SK-N-SH (cell line): ENCODE measurements at regions not wholly inside any gene's neighbourhood (a gene's known extent, or its start where the extent isn't known, plus 50 kb on each side); places are given as distances from the start of the nearest gene placed in this dataset.

ENCODE experiments used
- CTCF ChIA-PET: fragments of 300-600, 350-600 bp; formaldehyde crosslinking; extraction: SDS; loops from one replicate; lab custom pipeline; 2021; lab: Yijun Ruan, JAX
- POLR2A ChIA-PET: fragments of 350-600 bp; sonication (Branson Sonifier 250); formaldehyde crosslinking; extraction: SDS; loops from one replicate; lab custom pipeline; 2020; ENCODE audit warnings: antibody characterized with exemption, inconsistent platforms; lab: Yijun Ruan, JAX
- DNase-seq: peaks from one replicate; pipeline ENCODE4 v3.0.0; 2012
- H2AFZ ChIP-seq: fragments of 200-600 bp; sonication (generic); 2 replicates; pipeline ENCODE4 v1.8.1; 2016; ENCODE audit warnings: antibody characterized with exemption, mild to moderate bottlenecking, low read depth
- H3F3A ChIP-seq: fragments of 200-600 bp; sonication (generic); replicated peaks from 2 replicates; pipeline ENCODE3; 2016; ENCODE audit warnings: antibody characterized with exemption, mild to moderate bottlenecking; ENCODE audit not compliant: insufficient read depth
- H3K27ac ChIP-seq, 2 experiments: fragments of 200-500 bp in 1 of 2; fragments of 200-600 bp in 1 of 2; sonication (Bioruptor generic) in 1 of 2; sonication (generic), shearing (Covaris generic) in 1 of 2; 2 replicates each; pipeline versions ENCODE4 v1.5.1 to v1.6.1; 2014 to 2016; ENCODE audit warnings: low read depth in 2 of 2, inconsistent platforms in 1 of 2, low read length in 1 of 2, mild to moderate bottlenecking in 1 of 2, mixed read lengths in 1 of 2
- H3K27me3 ChIP-seq: fragments of 200-600 bp; sonication (generic), shearing (Covaris generic); 2 replicates; pipeline ENCODE4 v1.6.1; 2016; ENCODE audit warnings: mixed run types; ENCODE audit not compliant: insufficient read depth
- H3K36me3 ChIP-seq, 2 experiments: fragments of 200-500 bp in 1 of 2; fragments of 200-600 bp in 1 of 2; sonication (Bioruptor generic) in 1 of 2; sonication (generic) in 1 of 2; replicated peaks in 1 of 2; 2 replicates each; pipeline versions ENCODE3 to v1.5.1; 2014 to 2016; ENCODE audit warnings: low read length in 1 of 2, mild to moderate bottlenecking in 1 of 2; ENCODE audit not compliant: insufficient read depth in 2 of 2, control insufficient read depth in 1 of 2
- H3K4me1 ChIP-seq, 2 experiments: fragments of 200-500 bp in 1 of 2; fragments of 200-600 bp in 1 of 2; sonication (Bioruptor generic) in 1 of 2; sonication (generic), shearing (Covaris generic) in 1 of 2; 2 replicates each; pipeline versions ENCODE4 v1.5.1 to v1.6.1; 2014 to 2016; ENCODE audit warnings: low read depth in 1 of 2, low read length in 1 of 2, mixed run types in 1 of 2; ENCODE audit not compliant: insufficient read depth in 2 of 2, control insufficient read depth in 1 of 2
- H3K4me2 ChIP-seq: fragments of 200-600 bp; sonication (generic), shearing (Covaris generic); 2 replicates; pipeline ENCODE4 v1.6.1; 2017; ENCODE audit warnings: mixed run types
- H3K4me3 ChIP-seq, 2 experiments: fragments of 200-500 bp in 1 of 2; fragments of 200-600 bp in 1 of 2; sonication (Bioruptor generic) in 1 of 2; sonication (generic), shearing (Covaris generic) in 1 of 2; 2 replicates each; pipeline versions ENCODE4 v1.5.1 to v1.8.1; 2014 to 2016; ENCODE audit warnings: low read depth in 2 of 2, inconsistent platforms in 1 of 2, low read length in 1 of 2, mild to moderate bottlenecking in 1 of 2, mixed read lengths in 1 of 2, moderate library complexity in 1 of 2
- H3K79me2 ChIP-seq: fragments of 200-600 bp; sonication (generic); 2 replicates; pipeline ENCODE4 v1.8.1; 2017; ENCODE audit warnings: mild to moderate bottlenecking; ENCODE audit not compliant: insufficient read depth
- H3K9ac ChIP-seq: fragments of 200-600 bp; sonication (generic); 2 replicates; pipeline ENCODE4 v1.6.1; 2017; ENCODE audit warnings: mixed run types
- H3K9me2 ChIP-seq: fragments of 200-600 bp; sonication (generic); 2 replicates; pipeline ENCODE4 v1.6.1; 2017; ENCODE audit warnings: mixed run types
- H3K9me3 ChIP-seq: fragments of 200-600 bp; sonication (generic); 2 replicates; pipeline ENCODE4 v1.6.1; 2017; ENCODE audit warnings: mixed run types, mild to moderate bottlenecking, moderate library complexity
- H4K20me1 ChIP-seq: fragments of 200-600 bp; sonication (generic); 2 replicates; pipeline ENCODE4 v1.6.1; 2017; ENCODE audit warnings: mild to moderate bottlenecking, mixed run types; ENCODE audit not compliant: insufficient read depth
- CHD2 ChIP-seq: fragments of 150-350 bp; IDR thresholded peaks from 2 replicates; pipeline ENCODE4 v1.6.1; 2018; ENCODE audit warnings: low read length; ENCODE audit not compliant: partially characterized antibody
- CTCF ChIP-seq: fragments of 200-600 bp; sonication (generic); IDR thresholded peaks from 2 replicates; pipeline ENCODE4 v1.6.1; 2017; ENCODE audit warnings: antibody characterized with exemption, mild to moderate bottlenecking, moderate library complexity
- ELF1 ChIP-seq: IDR thresholded peaks from 2 replicates; pipeline ENCODE4 v1.4.0; 2012
- GABPA ChIP-seq: IDR thresholded peaks from 2 replicates; pipeline ENCODE4 v1.4.0; 2012; ENCODE audit warnings: low read depth, mild to moderate bottlenecking
- GATA2 ChIP-seq: sonication (generic); formaldehyde crosslinking; IDR thresholded peaks from 2 replicates; pipeline ENCODE4 v1.5.0; 2020; ENCODE audit warnings: mild to moderate bottlenecking, missing genetic modification reagents
- JUND ChIP-seq: IDR thresholded peaks from 2 replicates; pipeline ENCODE4 v1.4.0; 2012
- MAX ChIP-seq: IDR thresholded peaks from 2 replicates; pipeline ENCODE4 v1.4.0; 2012; ENCODE audit warnings: low read depth
- MEF2A ChIP-seq: IDR thresholded peaks from 2 replicates; pipeline ENCODE4 v1.4.0; 2012; ENCODE audit warnings: low read depth, borderline replicate concordance
- MXI1 ChIP-seq: IDR thresholded peaks from 2 replicates; pipeline ENCODE4 v1.6.1; 2012; ENCODE audit warnings: mild to moderate bottlenecking, low read depth, low read length, improper control_type of control experiment
- NFIC ChIP-seq: IDR thresholded peaks from 2 replicates; pipeline ENCODE4 v1.4.0; 2012; ENCODE audit warnings: borderline replicate concordance
- POLR2AphosphoS5 ChIP-seq: IDR thresholded peaks from 2 replicates; pipeline ENCODE4 v1.6.1; 2012; ENCODE audit warnings: low read depth, low read length
- RXRA ChIP-seq: IDR thresholded peaks from 2 replicates; pipeline ENCODE4 v1.4.0; 2012; ENCODE audit warnings: low read depth, mild to moderate bottlenecking, borderline replicate concordance
- SMC3 ChIP-seq: IDR thresholded peaks from 2 replicates; pipeline ENCODE4 v1.6.1; 2012; ENCODE audit warnings: low read depth, low read length, improper control_type of control experiment
- TCF12 ChIP-seq: IDR thresholded peaks from 2 replicates; pipeline ENCODE4 v1.4.0; 2012
- TEAD4 ChIP-seq: IDR thresholded peaks from 2 replicates; pipeline ENCODE4 v1.4.0; 2012; ENCODE audit warnings: mild to moderate bottlenecking, borderline replicate concordance; ENCODE audit not compliant: insufficient read depth
- USF1 ChIP-seq: IDR thresholded peaks from 2 replicates; pipeline ENCODE4 v1.4.0; 2012; ENCODE audit warnings: low read depth, borderline replicate concordance
- YY1 ChIP-seq: IDR thresholded peaks from 2 replicates; pipeline ENCODE4 v1.4.0; 2012; ENCODE audit warnings: low read depth, mild to moderate bottlenecking
- WGBS: methylation state at CpG from one replicate; pipeline ENCODE4 v1.1.6; 2017; ENCODE audit warnings: low lambda C conversion rate; 5-methylcytosine and 5-hydroxymethylcytosine counted together

GRCh38 chr5:2109566-2109965, 226.8 kb upstream of the IRX4 start:
- no peaks in the 10 kb centered on the region for H3K36me3 ChIP-seq
- H3K4me1 ChIP-seq = no peaks in the 10 kb centered on the region
- H3K9me2 ChIP-seq = no peaks in the 10 kb centered on the region
- 3% methylated on average over 5 of the region's 5 CpGs for WGBS
- H3K9me3 ChIP-seq = no peaks in the 10 kb centered on the region
- ChIA-PET POLR2A (no interaction called here), CTCF (no interaction called here)
- H3K27ac ChIP-seq = no peak overlapping the region
- no peaks in the 10 kb centered on the region for H4K20me1 ChIP-seq
- no peak overlapping the region for H3K9ac ChIP-seq
- H3K4me3 ChIP-seq = no peak overlapping the region
- peaks cover 24% of the 10 kb centered on the region for H3K27me3 ChIP-seq
- DNase-seq = no peak
- H3F3A ChIP-seq = no peaks in the 10 kb centered on the region
- TF ChIP-seq POLR2AphosphoS5 (no peak), USF1 (no peak), JUND (no peak), SMC3 (no peak), YY1 (no peak), TCF12 (no peak), MAX (no peak), TEAD4 (no peak), ELF1 (no peak), MXI1 (no peak), CHD2 (no peak), CTCF (no peak), RXRA (no peak), GATA2 (CRISPR knock-in tag) (no peak), GABPA (no peak)
- no peak overlapping the region for H2AFZ ChIP-seq
- no peak overlapping the region for H3K4me2 ChIP-seq
- no peaks in the 10 kb centered on the region for H3K79me2 ChIP-seq

GRCh38 chr5:2106721-2107120, 224.0 kb upstream of the IRX4 start:
- POLR2A ChIA-PET = no interaction called here
- no peaks in the 10 kb centered on the region for H3K9me3 ChIP-seq
- 0% methylated on average over 2 of the region's 2 CpGs for WGBS
- DNase-seq = no peak
- no peak overlapping the region for H3K27ac ChIP-seq
- H4K20me1 ChIP-seq = no peaks in the 10 kb centered on the region
- H2AFZ ChIP-seq = no peak overlapping the region
- CTCF ChIA-PET = no interaction called here
- no peak overlapping the region for H3K4me2 ChIP-seq
- H3K79me2 ChIP-seq = no peaks in the 10 kb centered on the region
- H3K36me3 ChIP-seq = no peaks in the 10 kb centered on the region
- TF ChIP-seq CHD2 = no peak
- TF ChIP-seq NFIC = no peak
- no peak for TF ChIP-seq MEF2A
- no peak for TF ChIP-seq MAX
- no peaks in the 10 kb centered on the region for H3F3A ChIP-seq
- H3K4me1 ChIP-seq = no peaks in the 10 kb centered on the region
- H3K9me2 ChIP-seq = no peaks in the 10 kb centered on the region
- H3K9ac ChIP-seq = no peak overlapping the region
- H3K27me3 ChIP-seq = peaks cover 28% of the 10 kb centered on the region
- H3K4me3 ChIP-seq = no peak overlapping the region
